Islet of Langerhans (tissue), 1 donor: ENCODE measurements at regions not wholly inside any gene's neighbourhood (a gene's known extent, or its start where the extent isn't known, plus 50 kb on each side); places are given as distances from the start of the nearest gene placed in this dataset.
"Not testable (repeated sequence)": the region's sequence is repeated elsewhere in the genome, so short reads cannot be mapped to it uniquely, and the experiment has no call there.

Source experiments
- FAIRE-seq: peaks from one replicate; lab custom pipeline; 2011; peaks lifted over from hg19 to GRCh38; lab: Jason Lieb, UNC

- no peak for FAIRE-seq
Measured at GRCh38 chr19:30864391-30865215, 484.6 kb downstream of the TSHZ3 start.

DNA sequence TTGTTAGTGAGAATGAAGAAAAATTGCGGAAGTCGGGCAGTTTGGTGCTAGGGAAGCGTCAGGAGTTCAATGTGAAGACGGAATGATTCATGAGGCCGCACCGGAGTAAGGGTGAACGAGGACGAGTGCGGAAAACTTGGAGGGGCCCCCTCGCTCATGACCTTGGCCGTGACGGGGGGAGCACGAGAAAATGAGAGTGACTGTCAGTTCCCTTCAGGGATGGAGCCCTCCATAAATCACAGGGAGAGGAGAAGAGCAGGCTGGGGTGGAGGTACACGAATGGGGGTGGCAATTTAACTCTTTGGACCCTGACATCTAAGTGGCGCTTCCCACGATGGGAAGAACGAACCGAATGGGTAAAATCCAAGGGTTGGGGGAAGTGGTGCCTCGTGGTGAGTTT lies 486.4 kb downstream of the TSHZ3 start:
- no peak for FAIRE-seq

DNA sequence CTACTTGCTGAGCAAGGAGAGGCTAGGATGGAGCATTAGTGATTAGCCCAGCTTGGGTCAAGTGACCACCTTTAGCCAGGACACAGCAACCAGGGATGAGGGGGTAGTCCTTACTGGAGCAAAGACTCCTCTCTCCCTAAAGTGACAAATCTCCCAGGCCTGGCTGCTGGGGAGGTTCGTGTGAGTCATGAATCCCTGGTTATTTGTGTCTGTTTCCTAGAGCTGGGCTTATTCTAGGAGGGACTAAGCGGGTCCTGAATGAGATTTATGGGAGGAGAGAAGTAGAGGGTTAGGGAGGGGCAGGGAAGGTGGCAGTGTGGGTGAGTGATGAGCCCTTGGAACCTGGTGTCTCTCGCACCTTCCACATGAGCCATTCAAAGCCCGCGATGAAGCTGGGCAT lies 487.3 kb downstream of the TSHZ3 start:
- FAIRE-seq = no peak

GRCh38 chr19:30857966-30858490 lies 485.8 kb downstream of the ZNF536 start:
- FAIRE-seq = no peak

DNA sequence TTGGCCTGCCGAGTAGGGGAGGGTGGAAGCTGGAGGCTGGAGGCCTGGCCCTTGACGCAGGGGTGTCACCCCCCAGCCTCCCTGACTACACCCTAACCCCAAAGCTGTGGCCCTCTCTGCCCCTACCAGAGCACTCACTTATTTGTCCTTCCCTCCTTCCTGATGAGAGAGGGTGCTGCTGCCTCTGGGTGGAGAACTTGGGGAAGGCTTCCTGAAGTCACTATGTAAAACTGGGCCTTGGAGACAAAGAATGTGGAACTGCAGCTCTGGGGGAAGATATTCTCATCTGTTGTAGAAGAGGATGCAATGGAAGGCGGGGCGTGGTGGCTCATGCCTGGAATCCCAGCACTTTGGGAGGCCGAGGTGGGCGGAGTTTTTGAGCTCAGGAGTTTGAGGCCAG lies 485.2 kb downstream of the ZNF536 start:
- FAIRE-seq = no peak

DNA sequence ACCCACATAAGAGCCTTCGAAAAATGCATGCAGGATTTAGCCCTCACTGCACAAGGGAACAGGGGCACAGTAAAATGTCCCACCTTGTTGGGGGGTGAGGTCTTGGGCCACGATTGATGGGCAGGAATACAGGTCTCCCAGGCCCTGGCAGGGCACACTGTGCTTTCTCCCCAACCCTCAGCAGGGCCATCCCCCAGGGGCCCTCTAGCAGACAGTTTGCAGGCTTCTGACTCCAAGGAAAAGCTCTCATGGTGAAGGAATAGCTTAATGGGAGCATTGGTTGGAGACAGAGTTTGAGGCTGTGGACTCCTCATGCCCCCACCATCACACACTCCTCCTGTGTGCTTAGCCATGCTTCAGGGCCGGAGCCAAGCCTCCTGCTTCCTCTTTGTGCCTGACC lies 484.6 kb downstream of the ZNF536 start:
- no peak for FAIRE-seq

- no peak for FAIRE-seq
Measured at GRCh38 chr19:30856376-30856775, 484.2 kb downstream of the ZNF536 start.

- no peak for FAIRE-seq
Measured at GRCh38 chr19:30855442-30855841, 483.3 kb downstream of the ZNF536 start.

DNA sequence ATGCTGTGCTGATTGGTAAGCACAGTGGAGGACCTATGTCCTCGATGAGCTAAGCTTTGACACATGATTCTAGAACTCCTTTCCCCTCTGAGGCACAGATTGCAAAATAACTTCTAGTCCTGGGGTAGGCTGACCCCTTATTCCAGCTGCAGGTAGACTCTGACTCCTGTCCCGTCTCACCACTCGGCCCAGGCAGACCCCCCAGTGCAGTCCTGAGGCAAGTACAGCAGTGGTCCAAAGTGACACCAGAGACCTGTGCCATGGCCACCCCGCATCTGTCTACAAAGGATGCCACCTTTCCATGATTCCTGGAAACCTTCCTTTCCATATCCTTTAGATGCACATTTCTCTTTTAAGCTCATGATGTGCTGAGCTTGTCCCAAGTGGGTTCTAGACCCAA lies 482.5 kb downstream of the ZNF536 start:
- FAIRE-seq = no peak

DNA sequence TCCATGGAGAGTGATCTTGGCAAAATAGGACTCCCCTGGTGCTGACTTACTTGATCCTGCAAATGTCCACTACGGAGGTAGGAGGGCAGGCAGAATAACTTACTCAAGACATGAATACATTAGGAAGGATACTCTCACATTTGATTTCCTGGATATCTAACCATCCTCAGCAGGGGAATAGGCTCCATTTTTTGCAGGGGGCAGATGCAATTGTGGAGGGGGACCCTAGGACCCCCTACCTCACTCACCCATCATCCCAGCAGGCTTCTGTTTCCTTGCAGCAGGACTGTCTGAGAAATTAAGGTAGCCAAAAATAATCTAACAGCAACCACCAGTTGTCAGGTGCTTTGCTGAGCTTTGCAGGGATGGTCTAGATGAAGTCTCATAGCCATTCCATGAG lies 482.0 kb downstream of the ZNF536 start:
- no peak for FAIRE-seq

- FAIRE-seq = no peak
Measured at GRCh38 chr19:30853036-30853435, 480.9 kb downstream of the ZNF536 start.

GRCh38 chr19:30852168-30852567 lies 480.0 kb downstream of the ZNF536 start:
- no peak for FAIRE-seq

GRCh38 chr19:30851646-30852045 lies 479.5 kb downstream of the ZNF536 start:
- no peak for FAIRE-seq

- no peak for FAIRE-seq
Measured at GRCh38 chr19:30848636-30849425, 476.6 kb downstream of the ZNF536 start.

DNA sequence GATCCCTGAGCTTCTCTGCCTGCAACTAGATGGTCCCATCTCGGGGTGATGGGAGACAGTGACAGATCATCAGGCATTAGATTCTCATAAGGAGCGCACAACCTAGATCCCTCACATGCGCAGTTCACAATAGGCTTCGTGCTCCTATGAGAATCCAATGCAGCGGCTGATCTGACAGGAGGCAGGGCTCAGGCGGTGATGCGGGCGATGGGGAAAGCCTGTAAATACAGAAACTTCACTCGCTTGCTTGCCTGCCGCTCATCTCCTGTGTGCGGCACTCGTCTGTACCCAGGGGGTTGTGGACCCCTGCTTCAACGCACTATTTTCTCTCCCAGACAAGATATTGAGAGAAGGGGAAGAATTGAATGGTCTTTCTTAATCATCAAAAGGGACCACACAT lies 473.9 kb downstream of the ZNF536 start:
- FAIRE-seq = no peak

- FAIRE-seq = no peak
Measured at GRCh38 chr19:30842926-30843325, 470.7 kb downstream of the ZNF536 start.

DNA sequence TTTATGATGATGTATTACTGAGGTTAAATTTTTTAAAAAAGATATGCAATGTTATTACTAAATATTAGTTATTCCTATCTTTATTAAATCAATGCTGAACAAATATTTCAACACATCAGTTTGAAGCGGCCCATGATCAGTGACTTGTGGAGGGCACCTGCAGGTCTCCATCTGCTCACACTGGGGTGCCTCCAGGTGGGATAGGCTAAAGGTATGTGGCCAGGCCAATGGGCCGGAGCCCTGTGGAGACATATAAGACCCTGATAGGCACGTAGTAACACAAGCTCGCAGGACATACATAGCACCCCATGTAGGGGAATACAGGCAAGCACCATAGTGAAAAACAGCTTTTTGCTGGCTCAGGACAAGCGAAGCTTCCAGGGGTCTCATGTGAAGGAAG lies 469.8 kb downstream of the ZNF536 start:
- FAIRE-seq = no peak

GRCh38 chr19:30830875-30831274 lies 458.7 kb downstream of the ZNF536 start:
- no peak for FAIRE-seq

- not testable (repeated sequence) for FAIRE-seq
Measured at GRCh38 chr19:30825505-30825904, 453.3 kb downstream of the ZNF536 start.

DNA sequence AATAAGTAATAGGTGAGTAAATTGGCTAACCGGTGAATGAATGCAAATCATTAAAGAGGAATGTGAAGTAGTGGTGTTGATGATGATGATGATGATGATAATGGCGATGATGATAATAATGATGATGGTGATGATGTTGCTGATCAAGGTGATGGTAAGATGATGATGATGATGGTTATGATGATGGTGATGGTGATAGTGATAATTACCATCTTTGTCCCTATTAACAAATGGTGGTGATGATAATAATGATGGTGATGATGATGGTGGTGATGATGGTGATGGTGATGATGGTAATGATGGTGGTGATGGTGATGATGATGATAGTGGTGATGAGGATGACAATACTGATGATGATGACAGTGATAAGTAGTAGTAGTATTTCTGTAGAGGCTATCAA lies 452.6 kb downstream of the ZNF536 start:
- no peak for FAIRE-seq

- no peak for FAIRE-seq
Measured at GRCh38 chr19:30817965-30818567, 445.9 kb downstream of the ZNF536 start.

GRCh38 chr19:30817197-30817596 lies 445.0 kb downstream of the ZNF536 start:
- no peak for FAIRE-seq
